Fibroblast of lung (primary cell): ENCODE measurements at regions not wholly inside any gene's neighbourhood (a gene's known extent, or its start where the extent isn't known, plus 50 kb on each side); places are given as distances from the start of the nearest gene placed in this dataset.
"Not testable (repeated sequence)": the region's sequence is repeated elsewhere in the genome, so short reads cannot be mapped to it uniquely, and the experiment has no call there.

Experiments used
- DNase-seq, 2 donors: peaks; one replicate each; pipeline versions ENCODE4 v3.0.0 to v3.0.0-alpha.2; 2010; ENCODE audit warnings: low read depth in 2 of 2
- H2AFZ ChIP-seq: 2 replicates; pipeline ENCODE4 v1.5.1; 2012; ENCODE audit warnings: low read length, control low read depth, inconsistent platforms
- H3K27ac ChIP-seq: 2 replicates; pipeline ENCODE4 v1.5.1; 2011; ENCODE audit warnings: low read length, control low read depth; ENCODE audit not compliant: insufficient read depth
- H3K27me3 ChIP-seq: 2 replicates; pipeline ENCODE4 v1.5.1; 2011; ENCODE audit warnings: mild to moderate bottlenecking, low read length; ENCODE audit not compliant: control insufficient read depth, insufficient read depth
- H3K36me3 ChIP-seq: 2 replicates; pipeline ENCODE4 v1.5.1; 2011; ENCODE audit warnings: low read length; ENCODE audit not compliant: control insufficient read depth, insufficient read depth
- H3K4me1 ChIP-seq: 2 replicates; pipeline ENCODE4 v1.5.1; 2011; ENCODE audit warnings: low read length; ENCODE audit not compliant: control insufficient read depth, insufficient read depth; ENCODE audit errors: extremely low read depth
- H3K4me2 ChIP-seq: 2 replicates; pipeline ENCODE4 v1.5.1; 2011; ENCODE audit warnings: low read length, control low read depth; ENCODE audit not compliant: insufficient read depth; ENCODE audit errors: extremely low read depth
- H3K4me3 ChIP-seq, 4 experiments: fragments of 200-600 bp in 1 of 4; sonication (generic) in 1 of 4; replicated peaks in 1 of 4; 2 replicates each; pipeline ENCODE4 v1.5.1; 2011 to 2016; ENCODE audit warnings: low read length in 4 of 4, low read depth in 3 of 4, mild to moderate bottlenecking in 3 of 4, control low read depth in 2 of 4, inconsistent platforms in 1 of 4, mixed read lengths in 1 of 4; ENCODE audit not compliant: insufficient read depth in 1 of 4; ENCODE audit errors: control extremely low read depth in 1 of 4
- H3K79me2 ChIP-seq: 2 replicates; pipeline ENCODE4 v1.5.1; 2012; ENCODE audit warnings: mild to moderate bottlenecking, low read length, inconsistent platforms; ENCODE audit not compliant: control insufficient read depth, insufficient read depth
- H3K9ac ChIP-seq: 2 replicates; pipeline ENCODE4 v1.5.1; 2011; ENCODE audit warnings: mild to moderate bottlenecking, low read length, control low read depth; ENCODE audit not compliant: insufficient read depth
- H3K9me3 ChIP-seq: 2 replicates; pipeline ENCODE4 v1.5.1; 2012; ENCODE audit warnings: low read depth, low read length; ENCODE audit not compliant: control insufficient read depth, insufficient read depth
- H4K20me1 ChIP-seq: 2 replicates; pipeline ENCODE4 v1.5.1; 2011; ENCODE audit warnings: low read length; ENCODE audit not compliant: control insufficient read depth, insufficient read depth; ENCODE audit errors: extremely low read depth
- EZH2 ChIP-seq: IDR thresholded peaks from 2 replicates; pipeline ENCODE4 v1.5.1; 2012; ENCODE audit warnings: low read length, control low read depth, mild to moderate bottlenecking; ENCODE audit errors: missing control alignments
- TF ChIP-seq, protein P1 (sequence below), 2 donors: IDR thresholded peaks in 1 of 2; conservative IDR thresholded peaks in 1 of 2; 1 replicate in 1 of 2; 2 replicates in 1 of 2; pipeline ENCODE4 v1.5.1; 2011 to 2012; ENCODE audit warnings: low read length in 2 of 2, control low read depth in 1 of 2, inconsistent platforms in 1 of 2, low read depth in 1 of 2, mild to moderate bottlenecking in 1 of 2

DNA sequence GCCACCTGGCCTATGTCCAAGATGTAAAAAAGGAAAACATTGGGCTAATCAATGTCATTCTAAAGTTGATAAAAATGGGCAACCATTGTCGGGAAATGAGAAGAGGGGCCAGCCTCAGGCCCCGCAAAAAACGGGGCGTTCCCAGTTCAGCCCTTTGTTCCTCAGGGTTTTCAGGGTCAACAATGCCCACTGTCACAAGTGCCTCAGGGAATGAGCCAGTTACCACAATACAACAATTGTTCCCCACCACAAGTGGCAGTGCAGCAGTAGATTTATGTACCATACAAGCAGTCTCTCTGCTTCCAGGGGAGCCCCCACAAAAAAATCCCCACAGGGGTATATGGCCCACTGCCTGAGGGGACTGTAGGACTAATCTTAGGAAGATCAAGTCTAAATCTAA, 112.5 kb downstream of the ZNF486 start:
- Histone ChIP-seq H3K27ac (no peak overlapping the region), H4K20me1 (no peaks in the 10 kb centered on the region), H3K27me3 (no peaks in the 10 kb centered on the region), H3K4me2 (no peak overlapping the region), H3K79me2 (no peaks in the 10 kb centered on the region), H2AFZ (no peak overlapping the region), H3K9ac (no peak overlapping the region), H3K4me1 (no peaks in the 10 kb centered on the region), H3K9me3 (no peaks in the 10 kb centered on the region), H3K4me3 (no peak overlapping the region), H3K36me3 (no peaks in the 10 kb centered on the region)
- TF ChIP-seq, protein P1, sequence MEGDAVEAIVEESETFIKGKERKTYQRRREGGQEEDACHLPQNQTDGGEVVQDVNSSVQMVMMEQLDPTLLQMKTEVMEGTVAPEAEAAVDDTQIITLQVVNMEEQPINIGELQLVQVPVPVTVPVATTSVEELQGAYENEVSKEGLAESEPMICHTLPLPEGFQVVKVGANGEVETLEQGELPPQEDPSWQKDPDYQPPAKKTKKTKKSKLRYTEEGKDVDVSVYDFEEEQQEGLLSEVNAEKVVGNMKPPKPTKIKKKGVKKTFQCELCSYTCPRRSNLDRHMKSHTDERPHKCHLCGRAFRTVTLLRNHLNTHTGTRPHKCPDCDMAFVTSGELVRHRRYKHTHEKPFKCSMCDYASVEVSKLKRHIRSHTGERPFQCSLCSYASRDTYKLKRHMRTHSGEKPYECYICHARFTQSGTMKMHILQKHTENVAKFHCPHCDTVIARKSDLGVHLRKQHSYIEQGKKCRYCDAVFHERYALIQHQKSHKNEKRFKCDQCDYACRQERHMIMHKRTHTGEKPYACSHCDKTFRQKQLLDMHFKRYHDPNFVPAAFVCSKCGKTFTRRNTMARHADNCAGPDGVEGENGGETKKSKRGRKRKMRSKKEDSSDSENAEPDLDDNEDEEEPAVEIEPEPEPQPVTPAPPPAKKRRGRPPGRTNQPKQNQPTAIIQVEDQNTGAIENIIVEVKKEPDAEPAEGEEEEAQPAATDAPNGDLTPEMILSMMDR (conservative IDR thresholded peaks at IDR 0.05 in 1 of 2, IDR thresholded peaks at IDR 0.05 in 1 of 2; ENCODE audit: low read depth in 1 of 2, low read length in 2 of 2), result no peak
- no peak for TF ChIP-seq EZH2
- no peak for DNase-seq

DNA sequence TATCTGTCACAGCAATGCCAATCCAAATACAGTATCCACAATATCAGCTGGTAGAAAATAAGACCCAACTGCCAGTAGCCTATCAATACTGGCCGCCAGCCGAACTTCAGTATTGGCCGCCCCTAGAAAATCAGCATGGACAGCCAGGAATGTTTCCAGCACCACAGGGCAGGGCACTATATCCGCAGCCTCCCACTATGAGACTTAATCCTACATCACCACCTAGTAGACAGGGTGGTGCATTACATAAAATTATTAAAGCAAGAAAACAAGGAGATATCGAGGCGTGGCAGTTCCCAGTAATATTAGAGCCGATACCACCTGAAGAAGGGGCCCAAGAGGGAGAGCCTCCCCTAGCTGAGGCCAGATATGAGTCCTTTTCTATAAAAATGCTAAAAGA, 111.3 kb downstream of the ZNF486 start:
- H3K79me2 ChIP-seq, result no peaks in the 10 kb centered on the region
- H4K20me1 ChIP-seq, result no peaks in the 10 kb centered on the region
- no peak overlapping the region for H3K4me3 ChIP-seq
- DNase-seq, result peak in 1 of 2 donors; percentile 23
- H3K4me1 ChIP-seq, result no peaks in the 10 kb centered on the region
- no peak overlapping the region for H2AFZ ChIP-seq
- no peak overlapping the region for H3K4me2 ChIP-seq
- no peaks in the 10 kb centered on the region for H3K36me3 ChIP-seq
- no peaks in the 10 kb centered on the region for H3K27me3 ChIP-seq
- TF ChIP-seq EZH2, result no peak
- TF ChIP-seq, protein P1 (conservative IDR thresholded peaks at IDR 0.05 in 1 of 2, IDR thresholded peaks at IDR 0.05 in 1 of 2; ENCODE audit: low read depth in 1 of 2, low read length in 2 of 2), result peak in 1 of 2 donors; percentile 39
- no peak overlapping the region for H3K27ac ChIP-seq
- H3K9me3 ChIP-seq, result no peaks in the 10 kb centered on the region
- no peak overlapping the region for H3K9ac ChIP-seq

DNA sequence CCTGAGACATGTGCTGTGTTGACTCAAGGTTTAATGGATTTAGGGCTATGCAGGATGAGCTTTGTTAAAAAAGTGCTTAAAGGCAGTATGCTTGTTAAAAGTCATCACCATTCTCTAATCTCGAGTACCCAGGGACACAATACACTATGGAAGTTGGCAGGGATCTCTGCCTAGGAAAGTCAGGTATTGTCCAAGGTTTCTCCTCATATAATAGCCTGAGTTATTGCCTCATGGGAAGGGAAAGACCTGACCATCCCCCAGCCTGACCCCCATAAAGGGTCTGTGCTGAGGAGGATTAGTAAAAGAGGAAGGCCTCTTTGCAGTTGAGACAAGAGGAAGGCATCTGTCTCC, 109.7 kb downstream of the ZNF486 start:
- H3K27me3 ChIP-seq, H3K36me3 ChIP-seq, H3K9ac ChIP-seq, H4K20me1 ChIP-seq, H3K4me2 ChIP-seq, H3K4me1 ChIP-seq, H3K4me3 ChIP-seq, H3K79me2 ChIP-seq, H3K9me3 ChIP-seq, H2AFZ ChIP-seq, DNase-seq, H3K27ac ChIP-seq: not testable (repeated sequence)
